ENCODE measurements at regions not wholly inside any gene's neighbourhood (a gene's known extent, or its start where the extent isn't known, plus 50 kb on each side); places are given as distances from the start of the nearest gene placed in this dataset.

DNA sequence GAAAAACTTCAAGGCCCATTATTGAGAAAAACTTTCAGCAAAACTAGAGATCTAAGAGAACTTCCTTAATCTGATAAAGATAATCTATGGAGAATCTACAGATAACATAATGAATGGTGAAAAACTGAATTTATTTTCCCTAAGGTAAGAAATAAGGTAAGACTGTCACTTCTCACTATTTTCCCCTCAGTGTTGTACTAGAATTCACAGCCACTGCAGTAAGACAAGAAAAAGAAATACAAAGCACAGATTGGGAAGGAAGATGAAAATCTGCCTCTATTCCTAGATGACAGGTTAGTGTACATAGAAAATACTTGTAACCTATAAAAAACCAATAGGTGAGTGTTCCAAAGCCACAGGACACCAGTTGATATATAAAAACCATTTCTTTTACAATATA is 220.7 kb upstream of the SHH start:
- Histone ChIP-seq H3K4me1 (ENCODE audit: insufficient read depth, poor library complexity, severe bottlenecking) (no peaks in the 10 kb centered on the region), H3K27me3 (ENCODE audit: insufficient read depth, poor library complexity, severe bottlenecking) (no peaks in the 10 kb centered on the region), H3K4me3 (ENCODE audit: severe bottlenecking) (no peak overlapping the region), H3K9me3 (ENCODE audit: severe bottlenecking) (no peaks in the 10 kb centered on the region), H3K36me3 (ENCODE audit: low read depth) (no peaks in the 10 kb centered on the region), H3K27ac (ENCODE audit: poor library complexity, severe bottlenecking) (no peak overlapping the region)
- TF ChIP-seq, protein P1, sequence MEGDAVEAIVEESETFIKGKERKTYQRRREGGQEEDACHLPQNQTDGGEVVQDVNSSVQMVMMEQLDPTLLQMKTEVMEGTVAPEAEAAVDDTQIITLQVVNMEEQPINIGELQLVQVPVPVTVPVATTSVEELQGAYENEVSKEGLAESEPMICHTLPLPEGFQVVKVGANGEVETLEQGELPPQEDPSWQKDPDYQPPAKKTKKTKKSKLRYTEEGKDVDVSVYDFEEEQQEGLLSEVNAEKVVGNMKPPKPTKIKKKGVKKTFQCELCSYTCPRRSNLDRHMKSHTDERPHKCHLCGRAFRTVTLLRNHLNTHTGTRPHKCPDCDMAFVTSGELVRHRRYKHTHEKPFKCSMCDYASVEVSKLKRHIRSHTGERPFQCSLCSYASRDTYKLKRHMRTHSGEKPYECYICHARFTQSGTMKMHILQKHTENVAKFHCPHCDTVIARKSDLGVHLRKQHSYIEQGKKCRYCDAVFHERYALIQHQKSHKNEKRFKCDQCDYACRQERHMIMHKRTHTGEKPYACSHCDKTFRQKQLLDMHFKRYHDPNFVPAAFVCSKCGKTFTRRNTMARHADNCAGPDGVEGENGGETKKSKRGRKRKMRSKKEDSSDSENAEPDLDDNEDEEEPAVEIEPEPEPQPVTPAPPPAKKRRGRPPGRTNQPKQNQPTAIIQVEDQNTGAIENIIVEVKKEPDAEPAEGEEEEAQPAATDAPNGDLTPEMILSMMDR (IDR thresholded peaks at IDR 0.05; ENCODE audit: poor library complexity, severe bottlenecking) = no peak
- no peak for DNase-seq (ENCODE audit: low spot score)
- ATAC-seq (ENCODE audit: low read depth) = no peak

DNA sequence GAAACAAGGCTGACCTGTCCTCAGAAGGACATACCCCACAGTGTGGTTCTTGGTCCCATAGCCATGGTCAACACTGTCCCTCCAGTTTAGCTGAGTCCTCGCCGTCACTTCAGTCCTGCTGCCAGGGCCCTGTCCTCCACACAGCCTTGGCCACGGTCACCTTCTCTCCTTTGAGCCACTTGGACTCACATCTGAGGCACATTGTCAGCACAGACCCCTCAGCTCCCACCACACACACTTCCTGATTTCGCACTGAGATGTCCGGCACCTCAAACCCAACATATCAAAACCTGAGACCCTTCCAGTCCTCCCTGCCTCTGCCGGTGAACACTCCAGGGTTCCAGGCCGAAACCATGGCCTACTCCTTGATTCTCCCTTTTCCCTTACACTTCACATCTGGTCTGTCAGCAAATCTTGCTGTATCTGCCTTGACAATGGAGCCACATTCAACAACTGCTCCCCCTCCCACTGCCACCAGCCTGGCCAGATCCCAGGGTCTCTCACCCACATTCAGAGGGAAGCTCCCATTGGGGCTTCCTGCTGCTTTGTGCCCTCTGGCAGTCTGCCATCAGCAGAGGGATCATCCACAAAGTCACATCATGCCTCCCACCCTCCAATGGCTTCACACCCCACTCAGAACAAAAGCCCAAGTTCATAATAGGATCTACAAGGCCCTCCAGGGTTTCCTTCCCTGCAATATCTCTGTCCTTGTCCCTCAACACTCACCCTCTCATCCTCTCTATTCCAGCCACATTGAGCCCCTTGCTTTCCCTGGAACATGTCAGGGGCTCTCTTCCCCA is 219.6 kb upstream of the SHH start:
- no peaks in the 10 kb centered on the region for H3K9me3 ChIP-seq (ENCODE audit: severe bottlenecking)
- no peaks in the 10 kb centered on the region for H3K36me3 ChIP-seq (ENCODE audit: low read depth)
- no peak overlapping the region for H3K27ac ChIP-seq (ENCODE audit: poor library complexity, severe bottlenecking)
- no peaks in the 10 kb centered on the region for H3K27me3 ChIP-seq (ENCODE audit: insufficient read depth, poor library complexity, severe bottlenecking)
- DNase-seq (ENCODE audit: low spot score) (no peak), ATAC-seq (ENCODE audit: low read depth) (no peak)
- H3K4me3 ChIP-seq (ENCODE audit: severe bottlenecking) = no peak overlapping the region
- TF ChIP-seq, protein P1 (IDR thresholded peaks at IDR 0.05; ENCODE audit: poor library complexity, severe bottlenecking) = no peak
- H3K4me1 ChIP-seq (ENCODE audit: insufficient read depth, poor library complexity, severe bottlenecking) = no peaks in the 10 kb centered on the region

DNA sequence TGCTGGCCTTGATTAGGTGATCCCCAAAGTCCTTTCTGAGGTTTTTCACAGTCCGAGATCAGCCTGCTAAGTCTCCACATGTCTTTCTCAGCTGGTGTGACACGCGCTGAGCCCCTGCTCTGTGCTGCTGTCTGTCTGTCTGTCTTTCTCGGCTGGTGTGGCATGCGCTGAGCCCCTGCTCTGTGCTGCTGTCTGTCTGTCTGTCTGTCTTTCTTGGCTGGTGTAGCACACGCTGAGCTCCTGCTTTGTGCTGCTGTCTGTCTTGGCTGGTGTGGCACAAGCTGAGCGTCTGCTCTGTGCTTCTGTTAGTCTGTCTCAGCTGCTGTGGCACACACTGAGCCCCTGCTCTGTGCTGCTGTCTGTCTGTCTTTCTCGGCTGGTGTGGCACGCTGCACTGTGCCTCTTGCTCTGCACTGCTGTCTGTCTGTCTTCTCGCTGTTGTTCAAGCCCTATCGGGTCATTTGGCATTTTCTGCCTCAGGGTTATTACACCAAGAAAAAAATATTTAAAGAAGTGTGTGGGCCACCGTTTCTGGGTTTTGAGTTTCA is 217.3 kb upstream of the SHH start:
- ATAC-seq (ENCODE audit: low read depth) = no peak
- Histone ChIP-seq H3K9me3 (ENCODE audit: severe bottlenecking) (no peaks in the 10 kb centered on the region), H3K36me3 (ENCODE audit: low read depth) (no peaks in the 10 kb centered on the region), H3K27me3 (ENCODE audit: insufficient read depth, poor library complexity, severe bottlenecking) (no peaks in the 10 kb centered on the region), H3K4me1 (ENCODE audit: insufficient read depth, poor library complexity, severe bottlenecking) (no peaks in the 10 kb centered on the region), H3K4me3 (ENCODE audit: severe bottlenecking) (no peak overlapping the region), H3K27ac (ENCODE audit: poor library complexity, severe bottlenecking) (no peak overlapping the region)
- TF ChIP-seq, protein P1 (IDR thresholded peaks at IDR 0.05; ENCODE audit: poor library complexity, severe bottlenecking) = no peak
- DNase-seq (ENCODE audit: low spot score) = no peak

DNA sequence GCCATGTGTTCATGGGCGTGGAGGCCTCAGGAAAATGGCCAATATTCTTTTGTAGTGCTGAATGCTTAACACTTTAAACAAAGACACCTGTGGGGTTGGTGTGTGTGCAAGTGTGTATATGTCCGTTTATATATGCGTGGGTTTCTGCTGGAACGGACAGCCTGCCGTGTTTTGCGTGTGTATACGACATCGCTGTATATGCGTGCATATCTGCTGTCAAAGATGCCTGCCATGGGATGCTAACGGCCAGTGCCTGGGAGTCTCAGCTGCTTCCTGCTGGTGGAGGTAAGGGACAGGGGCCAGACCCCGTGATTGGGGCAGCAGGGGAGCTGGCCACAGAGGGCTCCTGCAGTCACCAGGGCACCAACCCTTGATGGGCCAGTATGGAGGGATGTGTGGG is 216.3 kb upstream of the SHH start:
- Histone ChIP-seq H3K36me3 (ENCODE audit: low read depth) (no peaks in the 10 kb centered on the region), H3K27me3 (ENCODE audit: insufficient read depth, poor library complexity, severe bottlenecking) (no peaks in the 10 kb centered on the region), H3K4me3 (ENCODE audit: severe bottlenecking) (no peak overlapping the region), H3K27ac (ENCODE audit: poor library complexity, severe bottlenecking) (no peak overlapping the region), H3K4me1 (ENCODE audit: insufficient read depth, poor library complexity, severe bottlenecking) (no peaks in the 10 kb centered on the region), H3K9me3 (ENCODE audit: severe bottlenecking) (no peaks in the 10 kb centered on the region)
- no peak for ATAC-seq (ENCODE audit: low read depth)
- TF ChIP-seq, protein P1 (IDR thresholded peaks at IDR 0.05; ENCODE audit: poor library complexity, severe bottlenecking) = no peak
- DNase-seq (ENCODE audit: low spot score) = no peak

DNA sequence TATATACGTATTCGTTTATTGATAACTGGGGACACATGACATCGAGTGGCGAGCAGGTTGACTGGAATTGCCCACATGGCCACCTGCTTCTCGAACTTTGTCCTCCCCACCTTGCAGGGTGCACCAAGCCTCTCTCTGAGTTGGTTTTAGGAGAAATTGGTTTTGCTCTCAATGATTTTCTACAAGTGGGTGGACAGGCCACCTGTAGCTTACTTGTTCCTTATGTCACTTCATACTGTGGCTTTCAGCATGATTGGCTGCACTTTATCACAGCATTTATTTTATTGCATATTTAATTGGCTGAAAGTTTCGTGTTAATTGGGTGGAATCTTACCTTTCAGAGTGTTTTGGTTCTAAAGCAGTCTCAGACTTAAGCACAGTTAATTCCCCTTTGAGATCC is 215.6 kb upstream of the SHH start:
- no peaks in the 10 kb centered on the region for H3K27me3 ChIP-seq (ENCODE audit: insufficient read depth, poor library complexity, severe bottlenecking)
- no peak for ATAC-seq (ENCODE audit: low read depth)
- no peaks in the 10 kb centered on the region for H3K9me3 ChIP-seq (ENCODE audit: severe bottlenecking)

More for the DNA sequence above, 215.6 kb upstream of the SHH start:
- Histone ChIP-seq H3K4me3 (ENCODE audit: severe bottlenecking) (no peak overlapping the region), H3K36me3 (ENCODE audit: low read depth) (no peaks in the 10 kb centered on the region), H3K27ac (ENCODE audit: poor library complexity, severe bottlenecking) (no peak overlapping the region), H3K4me1 (ENCODE audit: insufficient read depth, poor library complexity, severe bottlenecking) (no peaks in the 10 kb centered on the region)
- TF ChIP-seq, protein P1 (IDR thresholded peaks at IDR 0.05; ENCODE audit: poor library complexity, severe bottlenecking) = no peak
- no peak for DNase-seq (ENCODE audit: low spot score)

All from RWPE2 (cell line).